A172 (cell line): ENCODE measurements at regions not wholly inside any gene's neighbourhood (a gene's known extent, or its start where the extent isn't known, plus 50 kb on each side); places are given as distances from the start of the nearest gene placed in this dataset.

Experiments
- DNase-seq: peaks from one replicate; pipeline ENCODE4 v3.0.0-alpha.2; 2015; ENCODE audit warnings: low spot score

GRCh38 chr2:121966663-121967062 lies 211.2 kb downstream of the TSN start:
- DNase-seq: no peak

GRCh38 chr2:121969166-121969565 lies 213.7 kb downstream of the TSN start:
- no peak for DNase-seq

GRCh38 chr2:121969766-121970639 lies 214.6 kb downstream of the TSN start:
- DNase-seq: no peak

GRCh38 chr2:121972203-121972602 lies 216.8 kb downstream of the TSN start:
- DNase-seq: no peak

- peak; percentile 79 for DNase-seq
Measured at GRCh38 chr2:121974897-121975661, 219.6 kb downstream of the TSN start.

- DNase-seq: no peak
Measured at GRCh38 chr2:121976926-121977325, 221.5 kb downstream of the TSN start.

- DNase-seq: no peak
Measured at GRCh38 chr2:121977326-121977725, 221.9 kb downstream of the TSN start.

GRCh38 chr2:121992700-121993099 lies 237.2 kb downstream of the TSN start:
- no peak for DNase-seq

- DNase-seq: no peak
Measured at GRCh38 chr2:121993682-121994081, 238.2 kb downstream of the TSN start.

- DNase-seq: no peak
Measured at GRCh38 chr2:121994238-121995206, 239.1 kb downstream of the TSN start.

- no peak for DNase-seq
Measured at GRCh38 chr2:121998751-121999150, 243.3 kb downstream of the TSN start.

- peak; percentile 9 for DNase-seq
Measured at GRCh38 chr2:121999264-121999663, 243.8 kb downstream of the TSN start.

- no peak for DNase-seq
Measured at GRCh38 chr2:122000556-122001340, 245.3 kb downstream of the TSN start.

- no peak for DNase-seq
Measured at GRCh38 chr2:122001441-122001874, 246.0 kb downstream of the TSN start.

- no peak for DNase-seq
Measured at GRCh38 chr2:122003196-122003940, 247.9 kb downstream of the TSN start.

- no peak for DNase-seq
Measured at GRCh38 chr2:122007126-122007525, 251.7 kb downstream of the TSN start.

- DNase-seq: no peak
Measured at GRCh38 chr2:122007577-122007976, 252.1 kb downstream of the TSN start.

- no peak for DNase-seq
Measured at GRCh38 chr2:122009561-122009960, 254.1 kb downstream of the TSN start.

- DNase-seq: no peak
Measured at GRCh38 chr2:122011493-122012270, 256.2 kb downstream of the TSN start.
